Stimulated activated CD4-positive, alpha-beta T cell treated with anti-CD3 and anti-CD28 coated beads, Interleukin-1b, Interleukin-23, amount 100 ng/mL, for 4 hours (primary cell): ENCODE measurements at regions not wholly inside any gene's neighbourhood (a gene's known extent, or its start where the extent isn't known, plus 50 kb on each side); places are given as distances from the start of the nearest gene placed in this dataset.
"Not testable (repeated sequence)": the region's sequence is repeated elsewhere in the genome, so short reads cannot be mapped to it uniquely, and the experiment has no call there.

Experiments used
- DNase-seq, 2 donors: peaks; one replicate each; pipeline ENCODE4 v3.0.0-alpha.2; 2020; ENCODE audit warnings: low read depth in 2 of 2

- no peak for DNase-seq
Observed at GRCh38 chr11:19627566-19627965, 85.1 kb upstream of the NAV2 start.

GRCh38 chr11:19625438-19625837 lies 87.2 kb upstream of the NAV2 start:
- DNase-seq: no peak

- DNase-seq: no peak
Observed at GRCh38 chr11:19617696-19618523, 94.7 kb upstream of the NAV2 start.

- no peak for DNase-seq
Observed at GRCh38 chr11:19615341-19616183, 97.1 kb upstream of the NAV2 start.

- no peak for DNase-seq
Observed at GRCh38 chr11:19614370-19614940, 98.2 kb upstream of the NAV2 start.

- DNase-seq: not testable (repeated sequence)
Observed at GRCh38 chr11:19612025-19612424, 100.6 kb upstream of the NAV2 start.

- no peak for DNase-seq
Observed at GRCh38 chr11:19607656-19608360, 104.8 kb upstream of the NAV2 start.

- DNase-seq: no peak
Observed at GRCh38 chr11:19606856-19607655, 105.6 kb upstream of the NAV2 start.

GRCh38 chr11:19605520-19606371 lies 106.9 kb upstream of the NAV2 start:
- DNase-seq: no peak

GRCh38 chr11:19604679-19605375 lies 107.8 kb upstream of the NAV2 start:
- no peak for DNase-seq

GRCh38 chr11:19603771-19604170 lies 108.9 kb upstream of the NAV2 start:
- DNase-seq: no peak

GRCh38 chr11:19602891-19603290 lies 109.7 kb upstream of the NAV2 start:
- DNase-seq: no peak

GRCh38 chr11:19602406-19602805 lies 110.2 kb upstream of the NAV2 start:
- DNase-seq: no peak

- DNase-seq: no peak
Observed at GRCh38 chr11:19601235-19601634, 111.4 kb upstream of the NAV2 start.

GRCh38 chr11:19599681-19600080 lies 113.0 kb upstream of the NAV2 start:
- DNase-seq: no peak

GRCh38 chr11:19598876-19599486 lies 113.7 kb upstream of the NAV2 start:
- no peak for DNase-seq

GRCh38 chr11:19598456-19598855 lies 114.2 kb upstream of the NAV2 start:
- no peak for DNase-seq

GRCh38 chr11:19597876-19598275 lies 114.8 kb upstream of the NAV2 start:
- DNase-seq: no peak

GRCh38 chr11:19597206-19597605 lies 115.4 kb upstream of the NAV2 start:
- no peak for DNase-seq
